Hematopoietic multipotent progenitor cell treated with erythropoietin and hydrocortisone succinate and interleukin-3 and kit ligand, for 8 days (in vitro differentiated cells): ENCODE measurements at regions not wholly inside any gene's neighbourhood (a gene's known extent, or its start where the extent isn't known, plus 50 kb on each side); places are given as distances from the start of the nearest gene placed in this dataset.

Experiments
- DNase-seq: peaks from one replicate; pipeline ENCODE4 v3.0.0-alpha.2; 2015

DNA sequence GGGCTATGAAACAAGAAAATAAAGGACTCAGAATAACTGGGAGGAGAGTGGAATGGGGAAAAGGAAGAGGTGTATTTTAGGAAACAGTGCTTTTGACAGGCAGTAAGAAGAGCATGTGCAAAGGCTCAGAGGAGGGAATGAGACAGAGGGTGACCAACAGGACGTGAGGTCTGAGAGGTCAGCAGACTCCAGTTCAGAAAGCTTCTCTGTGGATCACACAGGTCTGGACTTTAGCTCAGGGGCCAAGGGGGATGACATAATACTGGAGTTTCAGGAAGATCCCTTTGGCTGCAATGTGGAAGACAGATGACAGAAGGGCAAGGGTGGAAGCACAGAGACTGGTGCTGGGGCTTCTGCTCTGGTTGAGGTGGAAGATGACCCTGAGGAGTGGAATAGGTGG, 489.9 kb upstream of the CDH5 start:
- DNase-seq, result no peak

DNA sequence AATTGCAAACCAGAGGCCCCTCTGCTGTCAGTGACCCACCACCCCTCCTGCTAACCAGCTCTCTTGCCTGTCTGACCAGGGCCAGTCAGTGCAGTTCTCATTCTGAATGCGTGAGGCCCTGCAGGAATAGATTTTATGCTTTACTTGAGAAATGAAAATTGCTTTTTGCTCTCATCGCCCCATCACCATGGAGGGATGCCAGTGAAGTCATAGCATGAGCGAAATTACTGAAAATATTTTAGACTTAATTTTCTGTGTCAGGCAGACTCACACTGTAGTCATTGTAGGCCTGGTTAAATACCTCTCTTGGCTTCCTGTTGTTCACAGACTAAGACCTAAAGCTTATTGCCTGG, 490.5 kb upstream of the CDH5 start:
- DNase-seq, result no peak

DNA sequence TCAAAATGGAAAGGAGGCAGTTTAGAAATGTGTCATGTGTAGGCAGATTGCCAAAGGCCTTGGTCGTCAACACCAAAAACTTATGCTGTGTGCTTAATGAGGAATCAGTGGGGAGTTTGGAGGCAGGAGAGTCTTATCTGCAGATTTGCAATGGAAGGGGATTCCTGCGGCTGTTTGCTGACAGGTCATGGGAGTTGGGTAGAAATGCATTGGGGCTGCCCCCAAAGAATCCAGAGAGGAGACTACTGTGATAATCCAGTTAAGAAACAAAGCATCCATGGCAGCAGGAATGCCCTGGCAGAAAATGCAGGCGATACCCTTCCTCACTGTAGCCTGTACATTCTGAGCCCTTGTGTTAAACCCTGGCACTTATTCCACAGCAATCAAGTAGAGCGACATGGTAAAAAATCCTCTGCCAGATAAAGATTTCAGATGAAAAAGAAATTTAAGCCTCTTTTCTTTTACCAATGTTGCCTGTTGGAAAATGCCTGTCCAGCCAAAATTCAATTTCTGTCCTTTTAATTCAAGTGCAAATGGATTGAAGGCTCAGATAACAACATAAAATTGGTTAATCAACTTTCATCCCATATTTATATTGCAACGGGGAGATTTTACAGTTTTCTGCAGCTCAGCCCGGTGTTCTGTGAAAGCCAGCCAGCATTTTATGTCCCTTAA, 491.0 kb upstream of the CDH5 start:
- DNase-seq, result no peak

DNA sequence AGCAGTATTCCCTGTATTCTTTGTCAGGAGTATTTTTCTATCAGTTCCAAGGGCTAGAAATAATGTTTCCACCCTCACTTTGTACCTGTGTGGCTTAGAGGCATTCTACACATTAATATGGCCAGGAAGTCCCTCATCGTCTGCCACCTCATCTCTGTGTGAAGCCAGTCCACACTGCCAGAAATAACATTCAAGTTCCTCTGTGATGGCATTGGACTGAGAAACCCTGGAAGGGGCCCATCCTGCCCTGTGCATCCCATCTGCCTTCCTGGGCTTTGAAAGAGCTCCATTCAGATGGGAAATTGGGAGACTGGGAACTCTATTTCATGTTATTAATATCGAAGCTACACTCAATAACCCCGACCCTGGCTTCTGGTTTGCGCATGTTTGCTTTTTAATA, 497.2 kb upstream of the CDH5 start:
- DNase-seq, result no peak

DNA sequence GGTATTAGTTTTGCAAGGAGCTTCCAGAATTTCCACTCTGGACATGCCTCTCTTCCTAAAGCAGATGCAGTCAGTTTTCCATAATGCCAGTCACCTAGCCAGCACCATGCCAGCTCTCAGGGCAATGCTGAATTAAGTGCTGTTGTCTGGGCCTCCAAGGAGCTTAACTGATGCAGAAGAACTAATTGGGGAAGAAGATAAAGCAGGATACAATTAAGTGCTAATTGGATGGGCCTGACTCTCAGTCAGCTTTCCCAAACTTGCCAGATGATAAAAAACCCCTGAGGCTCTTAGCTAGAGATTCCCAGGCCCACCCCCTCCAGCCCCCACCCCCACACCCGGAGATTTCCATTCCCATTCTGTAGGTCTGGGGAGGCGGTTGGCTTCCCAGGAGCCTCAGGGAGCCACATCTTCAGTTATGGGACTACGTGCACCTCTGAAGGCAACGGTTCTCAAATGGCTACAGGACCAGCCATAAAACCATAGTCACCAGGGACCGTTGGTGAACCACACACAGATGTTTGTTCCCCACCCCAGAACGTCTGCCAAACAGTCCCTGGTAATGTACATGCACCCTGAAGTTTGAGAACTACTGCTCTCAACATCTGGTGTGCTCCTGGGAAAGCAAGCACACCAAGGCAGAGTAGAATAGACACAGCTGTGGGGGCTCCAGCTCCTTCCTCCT, 499.1 kb upstream of the CDH5 start:
- DNase-seq, result no peak

DNA sequence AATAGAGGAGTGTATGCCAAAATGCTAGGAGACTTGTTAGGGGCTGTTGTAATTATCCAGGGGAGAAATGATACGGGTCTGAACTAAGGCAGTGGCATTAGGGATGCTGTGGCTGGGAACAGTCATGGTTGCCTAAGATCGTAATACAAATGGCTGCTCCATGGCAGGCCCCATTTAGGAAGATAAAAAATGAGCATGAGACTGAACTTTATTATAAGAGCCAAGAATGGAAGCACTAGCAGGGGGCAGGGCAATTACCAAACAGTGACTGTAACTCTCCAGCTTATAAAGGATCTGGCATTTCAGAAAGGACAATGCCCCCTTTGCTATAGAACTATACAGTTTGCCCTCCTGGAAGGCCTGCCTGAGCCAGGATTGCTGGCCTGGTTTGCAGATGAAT, 503.3 kb upstream of the CDH5 start:
- no peak for DNase-seq

DNA sequence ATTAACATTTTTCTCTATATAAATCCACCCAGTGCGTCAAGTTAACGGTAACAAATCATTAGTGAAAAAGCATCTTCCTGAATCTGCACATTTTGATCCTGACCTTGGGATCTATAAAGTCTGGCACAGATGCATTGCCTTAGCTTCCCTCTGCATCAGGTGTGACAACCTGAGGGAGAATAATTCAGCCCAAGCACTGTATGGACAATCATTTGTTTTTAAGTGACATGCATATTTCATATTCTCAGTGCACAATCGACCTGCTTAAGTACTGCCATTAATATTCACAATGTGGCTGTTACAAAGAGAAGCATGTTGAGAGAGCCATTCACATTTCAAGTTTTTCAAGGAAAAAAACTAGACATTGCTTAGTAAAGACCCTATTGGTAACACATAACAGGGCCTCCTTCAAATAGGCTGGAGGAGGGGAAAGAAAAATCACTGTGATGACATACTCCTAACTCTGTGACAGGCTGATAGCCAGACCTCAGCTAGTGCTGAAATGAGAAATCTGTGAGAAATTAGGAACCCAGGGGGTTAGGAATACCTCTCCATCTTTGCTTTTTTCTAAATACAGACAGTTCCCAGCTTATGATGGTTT, 505.3 kb upstream of the CDH5 start:
- no peak for DNase-seq

DNA sequence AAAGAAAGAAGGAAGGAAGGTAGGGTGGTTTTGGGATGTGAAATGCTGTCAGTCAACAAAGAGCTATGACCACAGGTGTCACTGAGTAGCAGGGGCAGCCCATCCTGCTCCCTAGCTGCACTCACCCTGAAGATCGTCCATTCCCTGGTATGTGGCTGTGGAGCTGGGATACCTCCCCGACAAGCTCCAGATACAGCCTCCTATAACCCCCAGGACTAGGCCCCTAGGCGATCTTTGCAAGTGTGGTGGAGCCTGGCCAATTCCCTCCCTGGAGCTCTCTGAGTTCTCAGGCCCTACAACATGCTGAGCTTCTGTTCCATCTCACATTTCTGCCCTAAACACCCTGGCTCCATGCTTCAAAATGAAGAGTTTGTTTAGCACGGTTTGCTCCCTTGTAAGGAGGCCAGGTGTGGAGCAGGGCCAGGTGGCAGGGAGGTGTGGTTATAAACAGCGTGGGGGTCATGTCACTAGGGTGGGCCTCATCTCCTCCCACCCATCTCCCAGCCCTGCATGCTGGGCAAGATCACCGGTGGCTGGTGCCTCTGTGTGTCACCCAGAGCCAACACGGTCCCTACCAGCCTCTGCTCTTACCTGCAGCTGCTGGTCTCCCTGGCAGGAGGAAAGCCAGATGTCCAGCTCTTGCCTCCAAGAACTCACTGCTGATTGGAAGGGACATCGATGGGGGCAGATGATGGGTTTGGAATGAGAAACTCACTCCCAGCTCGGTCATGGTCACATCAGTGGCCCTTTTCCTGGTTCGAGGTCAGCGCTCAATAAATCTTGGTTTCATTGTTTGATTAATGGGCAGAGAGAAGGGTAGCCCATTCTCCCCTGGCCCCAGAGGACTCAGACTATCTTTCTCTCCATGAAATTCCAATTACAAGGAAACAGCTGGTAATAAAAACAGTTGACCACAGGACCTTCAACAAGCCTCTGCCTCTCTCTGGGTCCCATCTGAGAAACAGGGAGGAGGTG, 511.0 kb upstream of the CDH5 start:
- DNase-seq, result no peak

DNA sequence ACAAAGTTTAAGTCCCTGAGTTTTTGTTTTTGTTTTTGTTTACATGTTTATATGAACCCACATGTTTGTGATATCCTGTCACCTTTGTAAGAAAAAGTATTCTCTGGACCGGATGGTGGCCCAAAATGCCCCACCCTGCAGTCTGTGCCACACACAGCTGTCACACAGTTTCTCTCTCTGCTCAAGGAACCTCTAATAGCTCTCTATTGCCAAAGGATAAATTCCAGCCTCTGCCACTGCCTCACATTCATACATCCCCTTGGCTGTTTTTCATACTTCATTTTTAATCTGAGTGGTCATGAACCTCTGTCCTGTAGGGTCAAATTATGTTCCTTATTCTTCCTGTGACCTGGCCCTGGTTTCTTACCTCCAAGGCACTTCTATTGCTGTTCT, 520.3 kb upstream of the CDH5 start:
- DNase-seq, result no peak

DNA sequence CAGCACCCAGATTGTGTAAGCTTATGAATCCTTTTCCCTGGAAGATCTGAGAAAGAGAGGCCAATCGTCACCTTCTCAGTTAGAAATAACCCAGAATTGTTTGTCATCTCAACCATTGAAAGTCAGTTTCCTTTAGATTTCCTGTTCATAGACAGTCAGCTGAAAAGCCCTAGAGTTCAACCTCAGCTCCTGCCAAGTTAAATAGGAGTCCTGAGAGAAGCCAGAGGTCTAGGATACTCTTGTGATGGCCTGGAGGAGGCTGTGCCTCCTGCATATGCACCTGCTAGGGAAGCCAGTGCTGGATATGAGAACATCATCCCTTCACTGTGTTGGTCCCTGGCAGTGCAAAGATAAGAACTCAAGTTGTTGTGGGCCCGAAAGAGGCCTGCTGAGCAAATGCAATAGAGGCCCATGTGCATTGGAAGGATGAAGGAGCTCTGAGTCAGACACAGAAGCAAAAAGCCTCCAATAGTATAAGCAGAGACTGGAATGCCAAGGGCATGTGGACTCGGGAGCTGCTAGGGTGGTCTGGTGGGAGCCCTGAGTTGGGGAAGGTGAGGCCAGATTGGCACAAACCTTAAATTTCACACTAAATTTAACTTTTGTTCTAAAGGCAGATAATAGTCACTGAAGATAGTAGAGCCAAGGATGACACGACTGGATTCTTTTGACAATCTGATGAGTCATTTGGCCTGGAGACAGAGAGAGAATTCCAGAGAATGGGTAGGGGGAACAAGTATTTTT, 520.9 kb upstream of the CDH5 start:
- no peak for DNase-seq

DNA sequence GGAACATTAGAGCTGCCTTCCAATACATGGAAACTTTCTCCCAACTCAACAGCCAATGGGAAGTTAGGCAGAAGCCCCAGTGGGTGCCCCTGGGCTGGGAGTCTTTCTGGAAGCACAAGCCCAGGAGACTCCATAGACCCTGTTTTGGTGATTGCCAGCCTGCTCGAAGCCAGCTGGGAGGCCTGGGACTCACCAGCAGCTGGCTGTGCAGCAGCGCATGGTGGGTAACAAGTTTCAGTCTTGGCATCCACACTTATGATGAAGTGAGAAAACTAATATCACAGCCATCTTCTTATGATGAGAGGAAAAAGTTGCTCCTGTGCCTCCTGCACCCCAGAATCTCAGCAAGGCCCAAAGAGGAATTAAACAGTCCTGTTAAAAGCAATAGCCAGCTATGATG, 522.5 kb upstream of the CDH5 start:
- no peak for DNase-seq

DNA sequence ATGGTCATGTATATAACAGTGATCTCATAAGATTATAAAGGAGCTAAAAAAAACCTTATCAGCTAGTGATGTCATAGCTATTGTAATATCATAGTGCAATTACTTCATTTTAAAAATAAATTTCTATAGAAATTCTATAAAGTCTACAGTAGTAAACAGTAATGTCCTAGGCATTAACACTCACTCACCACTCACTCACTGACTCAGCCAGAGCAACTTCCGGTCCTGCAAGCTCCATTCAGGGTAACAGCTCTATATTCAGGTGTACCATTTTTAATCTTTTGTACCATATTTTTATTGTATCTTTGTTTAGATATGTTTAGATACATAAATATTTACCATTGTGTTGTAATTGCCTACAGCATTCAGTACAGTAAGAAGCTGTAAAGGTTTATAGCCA, 524.4 kb upstream of the CDH5 start:
- no peak for DNase-seq

DNA sequence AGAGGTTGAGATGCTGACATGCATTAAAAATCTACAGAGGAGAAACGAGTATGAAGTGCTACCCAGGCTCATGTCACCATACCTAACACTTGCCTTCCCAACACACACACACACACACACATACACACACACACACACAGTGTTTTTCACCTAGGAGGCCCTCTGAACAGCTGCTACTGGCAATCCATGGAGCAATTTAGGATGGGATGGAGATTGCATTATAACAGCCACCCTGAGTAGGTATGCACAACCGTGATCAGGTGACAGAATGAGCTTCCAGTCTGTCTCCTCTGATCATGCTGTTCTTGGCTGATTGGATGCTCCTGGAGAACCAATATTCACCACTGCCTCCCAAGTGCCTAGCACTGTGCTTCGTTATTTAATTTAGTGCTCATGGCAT, 528.5 kb upstream of the CDH5 start:
- DNase-seq, result no peak

DNA sequence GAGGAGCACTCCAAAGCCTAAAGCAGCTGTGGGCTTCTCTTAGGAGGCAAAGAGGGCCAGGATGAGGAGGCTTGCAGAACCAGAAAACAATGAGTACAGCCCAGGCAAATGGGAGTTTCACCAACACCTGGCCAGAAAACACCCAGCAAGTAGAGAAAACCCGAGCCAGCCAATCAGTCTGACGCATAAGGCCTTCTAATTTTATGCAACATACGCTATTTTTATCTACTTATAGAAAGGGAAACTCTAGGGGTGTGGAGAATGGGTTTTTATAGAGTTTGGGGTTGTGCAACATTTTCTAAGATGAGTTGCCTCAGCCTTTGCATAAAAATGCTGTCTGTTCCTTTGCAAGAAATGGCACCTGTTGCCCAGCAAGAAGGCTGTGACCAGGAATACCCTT, 529.0 kb upstream of the CDH5 start:
- DNase-seq, result no peak

DNA sequence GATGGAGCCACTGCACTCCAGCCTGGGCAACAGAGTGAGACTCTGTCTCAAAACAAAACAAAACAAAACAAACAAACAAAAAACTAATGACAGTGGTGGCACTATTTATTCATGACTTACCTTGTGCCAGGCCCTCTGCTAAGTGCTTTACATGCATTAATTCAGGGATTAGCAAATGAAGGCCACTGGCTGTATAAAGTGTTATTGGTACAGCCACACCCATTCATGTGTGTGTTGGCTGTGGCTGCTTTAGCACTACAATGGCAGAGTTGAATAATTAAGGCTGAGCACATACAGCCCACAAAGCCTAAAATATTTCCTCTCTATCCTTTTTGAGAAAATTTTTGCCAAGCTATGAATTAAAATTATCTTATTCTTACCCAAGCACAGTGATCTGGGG, 531.8 kb upstream of the CDH5 start:
- DNase-seq, result no peak

DNA sequence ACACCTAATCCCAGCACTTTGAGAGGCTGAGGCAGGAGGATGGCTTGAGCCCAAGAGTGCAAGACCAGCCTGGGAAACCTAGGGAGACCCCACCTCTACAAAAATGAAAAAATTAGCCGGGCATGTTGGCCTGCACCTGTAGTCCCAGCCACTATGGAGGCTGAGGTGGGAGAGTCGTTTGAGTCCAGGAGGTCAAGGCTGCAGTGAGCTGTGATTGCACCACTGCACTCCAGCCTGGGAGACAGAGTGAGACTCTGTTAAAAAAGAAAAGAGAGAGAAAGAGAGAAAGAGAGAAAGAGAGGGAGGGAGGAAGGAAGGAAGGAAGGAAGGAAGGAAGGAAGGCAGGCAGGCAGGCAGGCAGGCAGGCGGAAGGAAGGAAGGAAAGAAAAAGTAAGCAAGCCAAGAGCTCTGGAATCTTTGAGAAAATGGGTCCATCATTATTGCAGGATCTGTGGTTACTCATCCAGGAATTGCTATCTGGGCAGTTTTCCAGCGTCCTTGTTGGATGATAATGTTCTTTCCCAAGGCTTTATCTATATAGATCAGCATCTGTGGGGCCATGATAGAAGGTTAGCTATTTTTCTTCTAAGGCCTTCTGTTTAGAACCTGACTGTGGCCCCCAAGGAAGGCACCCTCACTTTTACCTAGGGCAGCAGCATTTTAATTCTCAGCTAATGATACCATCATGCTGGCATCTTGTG, 533.2 kb upstream of the CDH5 start:
- DNase-seq, result no peak

DNA sequence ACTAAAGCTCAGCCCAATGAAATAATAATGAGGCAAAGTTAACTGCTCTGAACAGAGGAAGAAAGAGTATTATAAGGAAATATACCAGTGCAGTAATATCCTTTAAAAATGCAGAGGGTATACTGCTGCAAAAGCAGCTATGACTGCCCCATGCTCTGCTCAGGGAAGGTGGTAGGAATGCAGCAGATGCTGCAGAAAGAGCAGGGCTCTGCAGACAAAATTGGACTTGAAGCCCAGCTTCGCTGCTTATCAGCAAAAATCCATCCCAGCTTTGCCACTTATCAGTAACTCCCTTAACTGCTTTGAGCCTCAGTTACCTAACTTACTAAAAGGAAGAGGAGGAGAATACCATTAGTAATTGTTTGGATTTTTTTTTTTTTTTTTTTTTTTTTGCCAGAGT, 533.8 kb upstream of the CDH5 start:
- DNase-seq, result no peak

DNA sequence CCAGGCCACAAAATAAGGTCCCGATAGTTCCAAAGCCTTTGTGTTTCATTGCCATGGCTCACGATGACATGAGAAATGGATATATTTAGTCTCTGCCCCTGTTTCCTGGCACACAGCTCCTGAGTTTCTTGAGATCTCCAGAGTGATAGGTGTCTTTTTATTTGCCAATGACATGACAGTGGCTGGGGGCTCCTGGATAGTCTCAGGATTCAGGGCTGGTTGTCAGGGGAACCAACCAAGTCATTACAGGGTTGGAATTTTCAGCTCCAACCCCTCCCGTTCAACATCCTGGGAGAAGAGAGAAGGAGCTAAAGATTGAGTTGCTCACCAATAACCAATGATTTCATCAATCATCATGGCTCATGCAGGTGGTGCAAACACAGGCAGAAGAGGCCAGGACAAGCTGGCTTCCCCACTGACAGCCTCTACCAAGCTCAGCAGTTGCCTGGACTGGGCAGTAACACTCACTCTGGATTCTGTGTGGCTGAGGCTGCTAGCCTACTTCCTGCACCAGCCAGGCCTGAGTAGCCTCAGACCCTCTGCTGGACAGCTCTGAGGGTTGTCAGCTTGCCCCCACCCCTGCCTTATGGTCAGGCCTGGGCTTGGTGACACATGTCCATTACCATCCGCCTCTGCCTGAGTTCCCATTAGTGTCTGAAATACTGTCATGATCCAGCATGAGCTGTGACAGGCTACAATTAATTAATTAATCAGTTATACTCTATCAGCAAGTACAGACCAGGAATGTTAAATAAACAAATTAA, 534.4 kb upstream of the CDH5 start:
- DNase-seq, result no peak

DNA sequence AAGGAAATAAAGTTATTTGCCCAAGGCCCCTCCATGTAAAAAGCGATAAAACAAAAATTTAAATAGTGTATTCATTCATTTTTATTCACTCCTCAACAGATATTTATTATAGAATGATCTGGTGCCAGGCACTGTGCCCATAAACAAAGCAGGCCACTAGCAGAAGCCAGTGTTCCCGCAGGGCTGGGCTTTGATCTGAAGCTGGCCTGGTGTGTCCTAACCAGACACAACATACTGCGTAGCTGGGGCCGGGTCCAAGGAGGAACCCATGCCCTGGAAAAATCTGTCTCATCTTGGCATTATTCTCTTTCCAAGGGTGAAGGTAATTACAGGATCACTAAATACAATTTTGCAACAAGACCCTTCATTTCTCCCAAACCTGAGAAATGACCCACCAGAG, 537.4 kb upstream of the CDH5 start:
- DNase-seq, result no peak

DNA sequence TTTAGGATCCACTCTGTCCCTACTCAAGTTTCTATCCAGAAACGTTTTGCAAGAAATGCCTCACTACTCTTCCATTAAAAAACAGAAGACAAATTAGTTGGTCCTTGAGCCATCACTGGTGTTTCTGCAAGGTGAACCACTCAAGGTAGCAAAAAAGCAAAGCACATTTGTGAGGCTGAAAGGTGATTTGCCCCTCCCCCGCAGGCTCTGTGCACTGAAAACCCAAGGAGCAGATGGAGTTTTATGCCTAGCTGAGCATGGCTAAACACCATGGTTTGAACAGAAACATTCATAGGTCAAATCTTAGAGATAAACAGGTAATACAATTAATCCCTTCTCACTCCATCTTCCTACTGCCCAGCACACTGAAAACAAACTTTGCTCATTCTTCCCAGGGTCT, 538.2 kb upstream of the CDH5 start:
- no peak for DNase-seq

DNA sequence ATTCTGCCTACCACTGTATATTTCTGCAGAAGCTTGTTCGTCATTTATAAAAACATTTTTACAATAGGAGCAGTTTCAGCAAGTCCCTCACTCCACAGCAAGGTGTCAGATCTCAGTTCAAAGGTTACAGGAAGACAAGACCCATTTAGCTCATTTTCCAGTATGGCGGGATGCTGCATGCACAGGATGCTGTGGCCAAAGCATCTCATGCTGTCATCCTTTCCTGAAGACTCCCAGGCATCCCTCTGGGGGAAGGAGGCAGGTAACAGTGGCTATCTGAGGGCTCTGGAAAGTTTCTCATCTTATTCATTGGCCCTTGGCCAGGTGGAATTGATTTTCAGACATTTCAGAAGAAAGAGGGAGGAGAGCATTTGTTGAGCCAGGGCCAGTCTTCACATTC, 539.3 kb upstream of the CDH5 start:
- no peak for DNase-seq
